KMS-11 (cell line): ENCODE measurements at regions not wholly inside any gene's neighbourhood (a gene's known extent, or its start where the extent isn't known, plus 50 kb on each side); places are given as distances from the start of the nearest gene placed in this dataset.

Experiments used
- H2AFZ ChIP-seq: fragments of 200-600 bp; sonication (generic); 2 replicates; pipeline ENCODE4 v1.6.1; 2016; ENCODE audit warnings: antibody characterized with exemption, mixed run types, low read depth
- H3K27ac ChIP-seq: fragments of 200-600 bp; sonication (generic); 2 replicates; pipeline ENCODE4 v1.6.1; 2016; ENCODE audit warnings: mild to moderate bottlenecking, mixed run types
- H3K27me3 ChIP-seq: fragments of 200-600 bp; sonication (generic); 2 replicates; pipeline ENCODE4 v1.6.1; 2017; ENCODE audit warnings: mild to moderate bottlenecking, low read depth, mixed run types, moderate library complexity; ENCODE audit not compliant: insufficient read depth
- H3K36me3 ChIP-seq: fragments of 200-600 bp; sonication (generic); 2 replicates; pipeline ENCODE4 v1.6.1; 2017; ENCODE audit warnings: mild to moderate bottlenecking, mixed run types; ENCODE audit not compliant: insufficient read depth
- H3K4me1 ChIP-seq: fragments of 200-600 bp; sonication (generic); 2 replicates; pipeline ENCODE4 v1.6.1; 2016; ENCODE audit warnings: mild to moderate bottlenecking, low read depth, mixed run types; ENCODE audit not compliant: poor library complexity, severe bottlenecking
- H3K4me2 ChIP-seq: fragments of 200-600 bp; sonication (generic); 2 replicates; pipeline ENCODE4 v1.7.0; 2016; ENCODE audit warnings: mild to moderate bottlenecking, mixed run types
- H3K4me3 ChIP-seq: fragments of 200-600 bp; sonication (generic); IDR thresholded peaks from 2 replicates; pipeline ENCODE4 v1.6.1; 2017; ENCODE audit warnings: low read depth, low read length, mixed read lengths; ENCODE audit not compliant: insufficient read depth
- H3K79me2 ChIP-seq: fragments of 200-600 bp; sonication (generic); 2 replicates; pipeline ENCODE4 v1.6.1; 2016; ENCODE audit warnings: low read depth, mixed run types; ENCODE audit not compliant: insufficient read depth
- H3K9ac ChIP-seq: fragments of 200-600 bp; sonication (generic); 2 replicates; pipeline ENCODE4 v1.6.1; 2016; ENCODE audit warnings: mild to moderate bottlenecking, mixed run types
- H4K20me1 ChIP-seq: fragments of 200-600 bp; sonication (generic); 2 replicates; pipeline ENCODE4 v1.6.1; 2016; ENCODE audit warnings: mild to moderate bottlenecking, mixed run types; ENCODE audit not compliant: insufficient read depth
- TF ChIP-seq, protein P1 (sequence below): fragments of 200-600 bp; sonication (generic); conservative IDR thresholded peaks from 2 replicates; pipeline ENCODE4 v1.6.1; 2017; ENCODE audit warnings: low read depth, mild to moderate bottlenecking, antibody characterized with exemption, low read length, moderate library complexity, mixed read lengths

GRCh38 chr5:175351126-175351525 is 92.9 kb downstream of the DRD1 start:
- Histone ChIP-seq H3K27me3 (no peaks in the 10 kb centered on the region), H3K9ac (no peak overlapping the region)

GRCh38 chr5:175347931-175348330 is 96.1 kb downstream of the DRD1 start:
- no peaks in the 10 kb centered on the region for H4K20me1 ChIP-seq
- H2AFZ ChIP-seq, result no peak overlapping the region
- H3K27ac ChIP-seq, result no peak overlapping the region
- H3K9ac ChIP-seq, result no peak overlapping the region
- TF ChIP-seq, protein P1, sequence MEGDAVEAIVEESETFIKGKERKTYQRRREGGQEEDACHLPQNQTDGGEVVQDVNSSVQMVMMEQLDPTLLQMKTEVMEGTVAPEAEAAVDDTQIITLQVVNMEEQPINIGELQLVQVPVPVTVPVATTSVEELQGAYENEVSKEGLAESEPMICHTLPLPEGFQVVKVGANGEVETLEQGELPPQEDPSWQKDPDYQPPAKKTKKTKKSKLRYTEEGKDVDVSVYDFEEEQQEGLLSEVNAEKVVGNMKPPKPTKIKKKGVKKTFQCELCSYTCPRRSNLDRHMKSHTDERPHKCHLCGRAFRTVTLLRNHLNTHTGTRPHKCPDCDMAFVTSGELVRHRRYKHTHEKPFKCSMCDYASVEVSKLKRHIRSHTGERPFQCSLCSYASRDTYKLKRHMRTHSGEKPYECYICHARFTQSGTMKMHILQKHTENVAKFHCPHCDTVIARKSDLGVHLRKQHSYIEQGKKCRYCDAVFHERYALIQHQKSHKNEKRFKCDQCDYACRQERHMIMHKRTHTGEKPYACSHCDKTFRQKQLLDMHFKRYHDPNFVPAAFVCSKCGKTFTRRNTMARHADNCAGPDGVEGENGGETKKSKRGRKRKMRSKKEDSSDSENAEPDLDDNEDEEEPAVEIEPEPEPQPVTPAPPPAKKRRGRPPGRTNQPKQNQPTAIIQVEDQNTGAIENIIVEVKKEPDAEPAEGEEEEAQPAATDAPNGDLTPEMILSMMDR, result no peak
- no peaks in the 10 kb centered on the region for H3K36me3 ChIP-seq
- H3K79me2 ChIP-seq, result no peaks in the 10 kb centered on the region
- H3K4me3 ChIP-seq, result no peak overlapping the region
- no peak overlapping the region for H3K4me2 ChIP-seq
- no peaks in the 10 kb centered on the region for H3K4me1 ChIP-seq
- H3K27me3 ChIP-seq, result no peaks in the 10 kb centered on the region

More at GRCh38 chr5:175351126-175351525, 92.9 kb downstream of the DRD1 start:
- Histone ChIP-seq H4K20me1 (no peaks in the 10 kb centered on the region), H3K4me3 (no peak overlapping the region), H3K4me1 (no peaks in the 10 kb centered on the region), H3K4me2 (no peak overlapping the region), H3K79me2 (no peaks in the 10 kb centered on the region), H2AFZ (no peak overlapping the region), H3K27ac (no peak overlapping the region), H3K36me3 (no peaks in the 10 kb centered on the region)
- TF ChIP-seq, protein P1, result no peak

DNA sequence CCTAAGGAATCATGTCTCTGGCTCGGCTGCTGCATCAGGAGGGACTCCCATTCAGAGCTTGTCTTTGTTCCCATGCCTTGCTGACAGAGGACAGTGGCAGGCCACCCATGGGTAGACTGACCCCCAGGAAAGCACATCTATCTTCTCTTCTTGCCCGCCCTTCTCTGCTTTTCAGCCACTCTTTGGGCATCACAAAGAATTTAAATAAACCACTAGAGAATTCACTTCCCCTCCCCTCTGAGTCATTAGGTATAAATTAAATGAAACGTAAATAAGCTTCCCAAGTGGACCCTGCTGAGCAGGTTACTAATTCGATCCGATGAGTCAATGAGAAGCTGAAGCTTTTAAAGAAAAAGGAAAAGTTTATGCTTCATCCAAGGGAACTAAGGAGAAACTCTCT is 97.0 kb downstream of the DRD1 start:
- no peaks in the 10 kb centered on the region for H3K4me1 ChIP-seq
- no peak overlapping the region for H2AFZ ChIP-seq
- H3K4me2 ChIP-seq, result no peak overlapping the region

GRCh38 chr5:175344331-175345195 is 99.4 kb downstream of the DRD1 start:
- Histone ChIP-seq H3K4me2 (no peak overlapping the region), H3K79me2 (no peaks in the 10 kb centered on the region), H4K20me1 (no peaks in the 10 kb centered on the region), H3K4me1 (no peaks in the 10 kb centered on the region), H3K36me3 (no peaks in the 10 kb centered on the region), H3K9ac (no peak overlapping the region), H3K4me3 (no peak overlapping the region), H2AFZ (no peak overlapping the region), H3K27ac (no peak overlapping the region), H3K27me3 (no peaks in the 10 kb centered on the region)
- TF ChIP-seq, protein P1, result no peak

More for the DNA sequence above, 97.0 kb downstream of the DRD1 start:
- Histone ChIP-seq H4K20me1 (no peaks in the 10 kb centered on the region), H3K27me3 (no peaks in the 10 kb centered on the region), H3K27ac (no peak overlapping the region), H3K79me2 (no peaks in the 10 kb centered on the region), H3K36me3 (no peaks in the 10 kb centered on the region), H3K4me3 (no peak overlapping the region), H3K9ac (no peak overlapping the region)
- TF ChIP-seq, protein P1, result no peak
